Activated CD8-positive, alpha-beta memory T cell treated with anti-CD3 and anti-CD28 coated beads, Interleukin-2, amount 10 ng/mL, durations not matched to agents 7 days and 5 days (primary cell): ENCODE measurements at regions not wholly inside any gene's neighbourhood (a gene's known extent, or its start where the extent isn't known, plus 50 kb on each side); places are given as distances from the start of the nearest gene placed in this dataset.
"Not testable (repeated sequence)": the region's sequence is repeated elsewhere in the genome, so short reads cannot be mapped to it uniquely, and the experiment has no call there.

Experiments
- ATAC-seq: fragments of 150-1000 bp; cut with Tn5 transposase; one replicate; pipeline ENCODE4 v1.10.0; 2021; ENCODE audit warnings: moderate library complexity
- CTCF ChIA-PET: fragments of 350-600 bp; sonication (Branson Sonifier 250); formaldehyde crosslinking; loops from one replicate; lab custom pipeline; 2021; ENCODE audit warnings: antibody characterized with exemption; lab: Charles Lee
- DNase-seq: peaks from one replicate; pipeline ENCODE4 v3.0.0-alpha.2; 2020
- H3K27ac Mint-ChIP-seq: one replicate; pipeline ENCODE4 v1.8.0; 2021; ENCODE audit warnings: mild to moderate bottlenecking, mixed read lengths
- H3K27me3 Mint-ChIP-seq: one replicate; pipeline ENCODE4 v1.8.0; 2021; ENCODE audit warnings: mixed read lengths
- H3K36me3 Mint-ChIP-seq: one replicate; pipeline ENCODE4 v1.8.0; 2021; ENCODE audit warnings: mild to moderate bottlenecking, mixed read lengths
- H3K4me1 Mint-ChIP-seq: one replicate; pipeline ENCODE4 v1.8.0; 2021; ENCODE audit warnings: mixed read lengths
- H3K4me3 Mint-ChIP-seq: one replicate; pipeline ENCODE4 v1.8.0; 2021; ENCODE audit warnings: mild to moderate bottlenecking, moderate library complexity, mixed read lengths
- H3K9me3 Mint-ChIP-seq: one replicate; pipeline ENCODE4 v1.8.0; 2022; ENCODE audit warnings: low read depth, mixed read lengths

- no peaks in the 10 kb centered on the region for H3K9me3 Mint-ChIP-seq
- CTCF ChIA-PET: interaction anchor here (1.0 to 1.5 kb wide), 2 partner anchors 39 to 91 kb away, joined by 3 to 5 read pairs; no protein-coding TSS in a partner anchor
- peak; percentile 6 for ATAC-seq
- no peak for DNase-seq
- H3K4me1 Mint-ChIP-seq: peaks cover 81% of the 10 kb centered on the region
- no peaks in the 10 kb centered on the region for H3K27me3 Mint-ChIP-seq
- H3K27ac Mint-ChIP-seq: peak overlapping the region; percentile 87
- peaks cover 53% of the 10 kb centered on the region for H3K36me3 Mint-ChIP-seq
- H3K4me3 Mint-ChIP-seq: no peak overlapping the region
Observed at GRCh38 chr9:94174164-94174563, 84.9 kb upstream of the ZNF169 start.

GRCh38 chr9:94175669-94176068 lies 83.4 kb upstream of the ZNF169 start:
- CTCF ChIA-PET: no interaction called here
- no peaks in the 10 kb centered on the region for H3K9me3 Mint-ChIP-seq
- ATAC-seq (no peak), DNase-seq (no peak)
- H3K4me1 Mint-ChIP-seq: peaks cover 79% of the 10 kb centered on the region
- peaks cover 59% of the 10 kb centered on the region for H3K36me3 Mint-ChIP-seq
- peak overlapping the region; percentile 72 for H3K27ac Mint-ChIP-seq
- H3K4me3 Mint-ChIP-seq: no peak overlapping the region
- no peaks in the 10 kb centered on the region for H3K27me3 Mint-ChIP-seq

GRCh38 chr9:94176608-94177007 lies 82.5 kb upstream of the ZNF169 start:
- CTCF ChIA-PET: interaction anchor here (1.0 kb wide), 1 partner anchor 89 kb away, joined by 3 read pairs; no protein-coding TSS in a partner anchor
- ATAC-seq: peak; percentile 9
- Mint-ChIP-seq H3K4me3 (no peak overlapping the region), H3K4me1 (peaks cover 80% of the 10 kb centered on the region), H3K9me3 (no peaks in the 10 kb centered on the region), H3K27ac (peak overlapping the region; percentile 69), H3K36me3 (peaks cover 63% of the 10 kb centered on the region), H3K27me3 (no peaks in the 10 kb centered on the region)
- DNase-seq: no peak

- H3K9me3 Mint-ChIP-seq: no peaks in the 10 kb centered on the region
- H3K36me3 Mint-ChIP-seq: peaks cover 65% of the 10 kb centered on the region
- CTCF ChIA-PET: interaction anchor here (1.5 kb wide), 1 partner anchor 113 kb away, joined by 5 read pairs; no protein-coding TSS in a partner anchor
- no peaks in the 10 kb centered on the region for H3K27me3 Mint-ChIP-seq
- H3K27ac Mint-ChIP-seq: peak overlapping the region; percentile 74
- peaks cover 76% of the 10 kb centered on the region for H3K4me1 Mint-ChIP-seq
- no peak overlapping the region for H3K4me3 Mint-ChIP-seq
- no peak for DNase-seq
- ATAC-seq: peak; percentile 43
Observed at GRCh38 chr9:94178927-94179326, 80.2 kb upstream of the ZNF169 start.

- Mint-ChIP-seq H3K4me1 (peaks cover 60% of the 10 kb centered on the region), H3K4me3 (no peak overlapping the region), H3K36me3 (peaks cover 55% of the 10 kb centered on the region), H3K9me3 (no peaks in the 10 kb centered on the region), H3K27me3 (no peaks in the 10 kb centered on the region), H3K27ac (no peak overlapping the region)
- DNase-seq (no peak), ATAC-seq (no peak)
- CTCF ChIA-PET: no interaction called here
Observed at GRCh38 chr9:94181408-94182181, 77.5 kb upstream of the ZNF169 start.

- no peaks in the 10 kb centered on the region for H3K27me3 Mint-ChIP-seq
- DNase-seq (no peak), ATAC-seq (no peak)
- peaks cover 52% of the 10 kb centered on the region for H3K36me3 Mint-ChIP-seq
- no peak overlapping the region for H3K4me3 Mint-ChIP-seq
- CTCF ChIA-PET: no interaction called here
- peak overlapping the region; percentile 24 for H3K27ac Mint-ChIP-seq
- peaks cover 56% of the 10 kb centered on the region for H3K4me1 Mint-ChIP-seq
- H3K9me3 Mint-ChIP-seq: peaks cover 2% of the 10 kb centered on the region
Observed at GRCh38 chr9:94182532-94182931, 76.6 kb upstream of the ZNF169 start.

- Mint-ChIP-seq H3K27me3 (no peaks in the 10 kb centered on the region), H3K27ac (no peak overlapping the region), H3K36me3 (peaks cover 59% of the 10 kb centered on the region), H3K9me3 (peaks cover 4% of the 10 kb centered on the region), H3K4me1 (peaks cover 54% of the 10 kb centered on the region), H3K4me3 (no peak overlapping the region)
- CTCF ChIA-PET: interaction anchor here (0.9 to 2.1 kb wide), 2 partner anchors 11 to 118 kb away, joined by 4 to 7 read pairs; no protein-coding TSS in a partner anchor
- DNase-seq: no peak
- ATAC-seq: no peak
Observed at GRCh38 chr9:94183240-94183999, 75.7 kb upstream of the ZNF169 start.

- no peak for ATAC-seq
- Mint-ChIP-seq H3K9me3 (peaks cover 6% of the 10 kb centered on the region), H3K27me3 (no peaks in the 10 kb centered on the region), H3K4me1 (peaks cover 18% of the 10 kb centered on the region), H3K36me3 (peaks cover 67% of the 10 kb centered on the region), H3K27ac (no peak overlapping the region), H3K4me3 (no peak overlapping the region)
- DNase-seq: no peak
- CTCF ChIA-PET: no interaction called here
Observed at GRCh38 chr9:94188246-94188645, 70.9 kb upstream of the ZNF169 start.

GRCh38 chr9:94191706-94192105 lies 67.4 kb upstream of the ZNF169 start:
- DNase-seq, H3K4me3 Mint-ChIP-seq, H3K27ac Mint-ChIP-seq, H3K4me1 Mint-ChIP-seq, CTCF ChIA-PET, H3K27me3 Mint-ChIP-seq, ATAC-seq: not testable (repeated sequence)
- peaks cover 72% of the 10 kb centered on the region for H3K36me3 Mint-ChIP-seq
- H3K9me3 Mint-ChIP-seq: peaks cover 20% of the 10 kb centered on the region

- Mint-ChIP-seq H3K4me1 (no peaks in the 10 kb centered on the region), H3K27ac (no peak overlapping the region), H3K36me3 (peaks cover 35% of the 10 kb centered on the region), H3K9me3 (peaks cover 16% of the 10 kb centered on the region), H3K4me3 (no peak overlapping the region), H3K27me3 (no peaks in the 10 kb centered on the region)
- CTCF ChIA-PET: interaction anchor here (0.9 kb wide), 1 partner anchor 15 kb away, joined by 3 read pairs; no protein-coding TSS in a partner anchor
- ATAC-seq (no peak), DNase-seq (no peak)
Observed at GRCh38 chr9:94198414-94198813, 60.7 kb upstream of the ZNF169 start.

- CTCF ChIA-PET: no interaction called here
- ATAC-seq (no peak), DNase-seq (no peak)
- peaks cover 28% of the 10 kb centered on the region for H3K36me3 Mint-ChIP-seq
- H3K4me1 Mint-ChIP-seq: no peaks in the 10 kb centered on the region
- H3K27me3 Mint-ChIP-seq: no peaks in the 10 kb centered on the region
- H3K4me3 Mint-ChIP-seq: no peak overlapping the region
- no peak overlapping the region for H3K27ac Mint-ChIP-seq
- peaks cover 14% of the 10 kb centered on the region for H3K9me3 Mint-ChIP-seq
Observed at GRCh38 chr9:94199776-94200175, 59.3 kb upstream of the ZNF169 start.

- H3K27ac Mint-ChIP-seq: no peak overlapping the region
- H3K27me3 Mint-ChIP-seq: peaks cover 5% of the 10 kb centered on the region
- H3K36me3 Mint-ChIP-seq: peaks cover 15% of the 10 kb centered on the region
- H3K4me1 Mint-ChIP-seq: no peaks in the 10 kb centered on the region
- peaks cover 10% of the 10 kb centered on the region for H3K9me3 Mint-ChIP-seq
- no peak overlapping the region for H3K4me3 Mint-ChIP-seq
- CTCF ChIA-PET: interaction anchor here (1.1 kb wide), 1 partner anchor 9 kb away, joined by 4 read pairs; no protein-coding TSS in a partner anchor
- DNase-seq (no peak), ATAC-seq (no peak)
Observed at GRCh38 chr9:94204174-94204573, 54.9 kb upstream of the ZNF169 start.

- CTCF ChIA-PET: no interaction called here
- DNase-seq (no peak), ATAC-seq (no peak)
- H3K27me3 Mint-ChIP-seq: peaks cover 14% of the 10 kb centered on the region
- H3K27ac Mint-ChIP-seq: no peak overlapping the region
- no peaks in the 10 kb centered on the region for H3K4me1 Mint-ChIP-seq
- H3K9me3 Mint-ChIP-seq: peaks cover 8% of the 10 kb centered on the region
- no peak overlapping the region for H3K4me3 Mint-ChIP-seq
- peaks cover 6% of the 10 kb centered on the region for H3K36me3 Mint-ChIP-seq
Observed at GRCh38 chr9:94207781-94208180, 51.3 kb upstream of the ZNF169 start.
